HepG2 (cell line): ENCODE measurements at regions not wholly inside any gene's neighbourhood (a gene's known extent, or its start where the extent isn't known, plus 50 kb on each side); places are given as distances from the start of the nearest gene placed in this dataset.

ENCODE experiments used
- ATAC-seq: fragments of 200-7000 bp; cut with Tn5 transposase; 3 replicates; pipeline ENCODE4 v1.9.1; 2020; ENCODE audit warnings: mild to moderate bottlenecking, moderate library complexity
- BruUV-seq: library from RNA; stranded (reverse); fragments of 400-500 nt; replicated peaks from 2 replicates; lab custom pipeline; 2021; lab: Mats Ljungman, UMichigan
- CTCF ChIA-PET: fragments of 300-600 bp; formaldehyde crosslinking; extraction: SDS; loops from one replicate; lab custom pipeline; 2021; ENCODE audit warnings: low total read pairs, inconsistent platforms, low intra/inter-chr PET ratio; lab: Yijun Ruan, JAX
- POLR2A ChIA-PET: fragments of 350-600 bp; sonication (Branson Sonifier 250); formaldehyde crosslinking; loops from one replicate; lab custom pipeline; 2020; ENCODE audit warnings: antibody characterized with exemption, inconsistent platforms; lab: Yijun Ruan, JAX
- DNase-seq: peaks from one replicate; pipeline ENCODE4 v3.0.0-alpha.2; 2015; ENCODE audit warnings: low spot score
- FAIRE-seq: peaks from 3 replicates; lab custom pipeline; 2011; peaks lifted over from hg19 to GRCh38; lab: Jason Lieb, UNC
- H2AFZ ChIP-seq: one replicate; pipeline ENCODE4 v1.6.1; 2011; ENCODE audit warnings: low read length, inconsistent platforms
- H3K27ac ChIP-seq: fragments of 300-600 bp; 3 replicates; pipeline ENCODE4 v1.8.0; 2011; ENCODE audit warnings: mixed run types, mild to moderate bottlenecking, mixed read lengths, low read length, inconsistent platforms; ENCODE audit not compliant: insufficient read depth; ENCODE audit errors: extremely low read length
- H3K27me3 ChIP-seq, 2 experiments: fragments of 200-600 bp in 1 of 2; 2 replicates in 1 of 2; 3 replicates in 1 of 2; pipeline versions ENCODE4 v1.6.0 to v1.8.0; 2011; ENCODE audit warnings: low read length in 2 of 2, mild to moderate bottlenecking in 2 of 2, moderate library complexity in 2 of 2, inconsistent platforms in 1 of 2; ENCODE audit not compliant: insufficient read depth in 2 of 2, control insufficient read depth in 1 of 2
- H3K36me3 ChIP-seq, 2 experiments: fragments of 200-600 bp in 1 of 2; replicated peaks in 1 of 2; 2 replicates in 1 of 2; 3 replicates in 1 of 2; pipeline versions ENCODE4 v1.5.1 to v1.8.0; 2011; ENCODE audit warnings: low read length in 2 of 2, inconsistent platforms in 1 of 2; ENCODE audit not compliant: insufficient read depth in 2 of 2, control insufficient read depth in 1 of 2
- H3K4me1 ChIP-seq: 2 replicates; pipeline ENCODE4 v1.5.1; 2012; ENCODE audit warnings: low read length, inconsistent platforms; ENCODE audit not compliant: insufficient read depth
- H3K4me2 ChIP-seq: 2 replicates; pipeline ENCODE4 v1.6.0; 2011; ENCODE audit warnings: low read depth, low read length, inconsistent platforms
- H3K4me3 ChIP-seq, 3 experiments: fragments of 200-600 bp in 1 of 3; sonication (generic), shearing (Covaris generic) in 1 of 3; replicated peaks in 1 of 3; 2 replicates each; pipeline ENCODE4 v1.5.1; 2011 to 2016; ENCODE audit warnings: low read length in 3 of 3, inconsistent platforms in 2 of 3, low read depth in 2 of 3, mild to moderate bottlenecking in 2 of 3, control low read depth in 1 of 3, mixed read lengths in 1 of 3; ENCODE audit not compliant: insufficient read depth in 1 of 3
- H3K79me2 ChIP-seq: one replicate; pipeline ENCODE4 v1.6.1; 2011; ENCODE audit warnings: low read length, inconsistent platforms; ENCODE audit not compliant: insufficient read depth
- H3K9ac ChIP-seq: 2 replicates; pipeline ENCODE4 v1.6.0; 2011; ENCODE audit warnings: mild to moderate bottlenecking, low read depth, low read length, inconsistent platforms; ENCODE audit not compliant: insufficient read depth
- H3K9me3 ChIP-seq: 2 replicates; pipeline ENCODE4 v1.5.1; 2012; ENCODE audit warnings: mild to moderate bottlenecking, low read length
- H4K20me1 ChIP-seq: 2 replicates; pipeline ENCODE4 v1.6.0; 2011; ENCODE audit warnings: inconsistent platforms, mild to moderate bottlenecking, low read length, moderate library complexity; ENCODE audit not compliant: insufficient read depth
- ADNP ChIP-seq: sonication (generic); formaldehyde crosslinking; IDR thresholded peaks from 2 replicates; pipeline ENCODE4 v1.4.0; 2020; ENCODE audit warnings: missing genetic modification reagents
- BCL3 ChIP-seq: sonication (generic); formaldehyde crosslinking; IDR thresholded peaks from 2 replicates; pipeline ENCODE4 v1.5.1; 2020; ENCODE audit warnings: mild to moderate bottlenecking, missing genetic modification reagents, moderate library complexity
- CTCF ChIP-seq: sonication (generic); formaldehyde crosslinking; IDR thresholded peaks from 2 replicates; pipeline ENCODE4 v1.5.0; 2020; ENCODE audit warnings: mild to moderate bottlenecking, missing genetic modification reagents, moderate library complexity
- FOSL2 ChIP-seq: sonication (generic); formaldehyde crosslinking; IDR thresholded peaks from 2 replicates; pipeline ENCODE4 v1.4.0; 2020; ENCODE audit warnings: missing genetic modification reagents
- GPN1 ChIP-seq: sonication (generic); formaldehyde crosslinking; IDR thresholded peaks from 2 replicates; pipeline ENCODE4 v1.5.1; 2020; ENCODE audit warnings: missing genetic modification reagents, borderline replicate concordance
- MZF1 ChIP-seq: sonication (generic); formaldehyde crosslinking; IDR thresholded peaks from 2 replicates; pipeline ENCODE4 v1.8.1; 2023; ENCODE audit warnings: mild to moderate bottlenecking, missing genetic modification reagents, borderline replicate concordance
- POLR2G ChIP-seq: fragments of 200-400 bp; formaldehyde crosslinking; IDR thresholded peaks from 2 replicates; pipeline ENCODE4 v1.6.1; 2018; ENCODE audit warnings: mild to moderate bottlenecking, low read depth, low read length, moderate library complexity
- RFX5 ChIP-seq: IDR thresholded peaks from 2 replicates; pipeline ENCODE4 v1.6.1; 2011; ENCODE audit warnings: low read depth, low read length, improper control_type of control experiment
- RXRA ChIP-seq: sonication (generic); formaldehyde crosslinking; IDR thresholded peaks from 2 replicates; pipeline ENCODE4 v1.5.1; 2020; ENCODE audit warnings: missing genetic modification reagents
- TBP ChIP-seq: sonication (generic); formaldehyde crosslinking; IDR thresholded peaks from 2 replicates; pipeline ENCODE4 v1.5.0; 2020; ENCODE audit warnings: missing genetic modification reagents
- ZMYM2 ChIP-seq: sonication (generic); formaldehyde crosslinking; IDR thresholded peaks from 2 replicates; pipeline ENCODE4 v1.8.0; 2022; ENCODE audit warnings: mild to moderate bottlenecking, missing genetic modification reagents
- ZMYM3 ChIP-seq: sonication (generic); formaldehyde crosslinking; IDR thresholded peaks from 2 replicates; pipeline ENCODE4 v1.5.1; 2020; ENCODE audit warnings: mild to moderate bottlenecking, missing genetic modification reagents
- ZNF501 ChIP-seq: sonication (generic); formaldehyde crosslinking; IDR thresholded peaks from 2 replicates; pipeline ENCODE4 v1.5.1; 2020; ENCODE audit warnings: mild to moderate bottlenecking, moderate library complexity, missing genetic modification reagents
- ZNF629 ChIP-seq: sonication (generic); formaldehyde crosslinking; conservative IDR thresholded peaks from 2 replicates; pipeline ENCODE4 v1.5.0; 2020; ENCODE audit warnings: missing genetic modification reagents
- ZNF687 ChIP-seq: sonication (generic); formaldehyde crosslinking; IDR thresholded peaks from 2 replicates; pipeline ENCODE4 v1.5.1; 2020; ENCODE audit warnings: mild to moderate bottlenecking, missing genetic modification reagents, moderate library complexity
- WGBS: methylation state at CpG from one replicate; pipeline ENCODE4 v1.1.6; 2017; ENCODE audit warnings: low lambda C conversion rate; 5-methylcytosine and 5-hydroxymethylcytosine counted together
- in situ Hi-C: cut with HindIII; loops from 2 replicates; pipeline ENCODE4 v1.10.0; 2017; ENCODE audit warnings: low pct_unique_long_range_greater_than_20kb; ENCODE audit not compliant: extremely low pct_ligation_motif_present
- intact Hi-C: fragments of 100-400 bp; cut with micrococcal nuclease; formaldehyde crosslinking; loops from one replicate; pipeline ENCODE4 v1.10.0; 2022; ENCODE audit not compliant: unreplicated experiment

GRCh38 chr7:66517212-66517909, 111.3 kb upstream of the KCTD7 start (continued):
- TF ChIP-seq FOSL2 (CRISPR knock-in tag) (no peak), CTCF (CRISPR knock-in tag) (peak; percentile 37; the same call in 1 of the 2 replicates), POLR2G (no peak), MZF1 (CRISPR knock-in tag) (no peak), GPN1 (CRISPR knock-in tag) (no peak), ZMYM3 (CRISPR knock-in tag) (peak; percentile 63), TBP (CRISPR knock-in tag) (no peak)

- intact Hi-C loops: no loop called here
- Histone ChIP-seq H3K27ac (no peak overlapping the region), H3K79me2 (no peaks in the 10 kb centered on the region), H3K4me3 (peak overlapping the region; percentile 28 to 60 (median 44); a peak in 5 of 6 replicates), H2AFZ (no peak overlapping the region), H3K9me3 (no peaks in the 10 kb centered on the region), H4K20me1 (no peaks in the 10 kb centered on the region), H3K36me3 (no peaks in the 10 kb centered on the region), H3K4me1 (peaks cover 52% of the 10 kb centered on the region), H3K9ac (peak overlapping the region; percentile 43; the same call in 1 of the 2 replicates), H3K4me2 (peak overlapping the region; percentile 90), H3K27me3 (no peaks in the 10 kb centered on the region)
- ChIA-PET CTCF (no interaction called here), POLR2A (interaction anchor here (0.6 to 4.2 kb wide), 4 partner anchors 18 to 493 kb away, joined by 3 to 28 read pairs (median 3); partner anchors contain the start of gene TPST1)
- BruUV-seq: no TSS peak
- ATAC-seq (peak; percentile 71), DNase-seq (no peak), FAIRE-seq (no peak)
- 17% methylated on average over 6 of the region's 14 CpGs for WGBS
- in situ Hi-C loops: no loop called here
- TF ChIP-seq ZNF501 (CRISPR knock-in tag) (peak; percentile 55; the same call in 1 of the 2 replicates), RXRA (peak; percentile 21), BCL3 (CRISPR knock-in tag) (0 out of 2 replicates have a peak, but pooled peaks have one; percentile 73), ZMYM2 (peak; percentile 14; the same call in 1 of the 2 replicates), ZNF629 (CRISPR knock-in tag) (peak; percentile 95), ZNF687 (CRISPR knock-in tag) (peak; percentile 70), ADNP (peak; percentile 24; the same call in 1 of the 2 replicates), RFX5 (no peak)
These were observed 110.5 kb upstream of the KCTD7 start for GRCh38 chr7:66518151-66518691.
